ENCODE measurements at regions not wholly inside any gene's neighbourhood (a gene's known extent, or its start where the extent isn't known, plus 50 kb on each side); places are given as distances from the start of the nearest gene placed in this dataset.

- Histone ChIP-seq H3K27ac (ENCODE audit: low read depth) (no peak overlapping the region), H3K36me3 (ENCODE audit: insufficient read depth) (no peaks in the 10 kb centered on the region), H3K4me3 (ENCODE audit: low read depth, low read length) (no peak overlapping the region), H3K4me1 (ENCODE audit: insufficient read depth) (no peaks in the 10 kb centered on the region)
- no peak for DNase-seq (ENCODE audit: extremely low spot score)
- WGBS: 91% methylated on average over 2 of the region's 2 CpGs
Observed at GRCh38 chr12:93149229-93149628, 220.1 kb upstream of the EEA1 start.

- H3K27ac ChIP-seq (ENCODE audit: low read depth): no peak overlapping the region
- no peaks in the 10 kb centered on the region for H3K36me3 ChIP-seq (ENCODE audit: insufficient read depth)
- no peaks in the 10 kb centered on the region for H3K4me1 ChIP-seq (ENCODE audit: insufficient read depth)
- 91% methylated on average over 5 of the region's 5 CpGs for WGBS
- H3K4me3 ChIP-seq (ENCODE audit: low read depth, low read length): no peak overlapping the region
- DNase-seq (ENCODE audit: extremely low spot score): no peak
Observed at GRCh38 chr12:93151079-93151762, 222.1 kb upstream of the EEA1 start.

GRCh38 chr12:93152617-93153016 is 223.5 kb upstream of the EEA1 start:
- no peaks in the 10 kb centered on the region for H3K36me3 ChIP-seq (ENCODE audit: insufficient read depth)
- no peak for DNase-seq (ENCODE audit: extremely low spot score)
- WGBS: 93% methylated on average over 2 of the region's 2 CpGs

GRCh38 chr12:93153321-93153720 is 224.2 kb upstream of the EEA1 start:
- 94% methylated on average over 3 of the region's 3 CpGs for WGBS

More at GRCh38 chr12:93152617-93153016, 223.5 kb upstream of the EEA1 start:
- Histone ChIP-seq H3K27ac (ENCODE audit: low read depth) (no peak overlapping the region), H3K4me3 (ENCODE audit: low read depth, low read length) (no peak overlapping the region), H3K4me1 (ENCODE audit: insufficient read depth) (no peaks in the 10 kb centered on the region)

GRCh38 chr12:93154096-93154728 is 223.5 kb upstream of the NUDT4 start:
- Histone ChIP-seq H3K27ac (ENCODE audit: low read depth) (no peak overlapping the region), H3K4me1 (ENCODE audit: insufficient read depth) (no peaks in the 10 kb centered on the region), H3K4me3 (ENCODE audit: low read depth, low read length) (no peak overlapping the region), H3K36me3 (ENCODE audit: insufficient read depth) (no peaks in the 10 kb centered on the region)
- 85% methylated on average over 5 of the region's 5 CpGs for WGBS
- no peak for DNase-seq (ENCODE audit: extremely low spot score)

More at GRCh38 chr12:93153321-93153720, 224.2 kb upstream of the EEA1 start:
- no peak for DNase-seq (ENCODE audit: extremely low spot score)
- Histone ChIP-seq H3K27ac (ENCODE audit: low read depth) (no peak overlapping the region), H3K4me1 (ENCODE audit: insufficient read depth) (no peaks in the 10 kb centered on the region), H3K36me3 (ENCODE audit: insufficient read depth) (no peaks in the 10 kb centered on the region), H3K4me3 (ENCODE audit: low read depth, low read length) (no peak overlapping the region)

- 79% methylated on average over 11 of the region's 11 CpGs for WGBS
- no peak overlapping the region for H3K27ac ChIP-seq (ENCODE audit: low read depth)
- no peaks in the 10 kb centered on the region for H3K4me1 ChIP-seq (ENCODE audit: insufficient read depth)
- no peaks in the 10 kb centered on the region for H3K36me3 ChIP-seq (ENCODE audit: insufficient read depth)
- DNase-seq (ENCODE audit: extremely low spot score): no peak
- no peak overlapping the region for H3K4me3 ChIP-seq (ENCODE audit: low read depth, low read length)
Observed at GRCh38 chr12:93154753-93155480, 222.8 kb upstream of the NUDT4 start.

- H3K27ac ChIP-seq (ENCODE audit: low read depth): no peak overlapping the region
- H3K4me3 ChIP-seq (ENCODE audit: low read depth, low read length): no peak overlapping the region
- 30% methylated on average over 7 of the region's 7 CpGs for whole genome bisulfite sequencing
- H3K36me3 ChIP-seq (ENCODE audit: insufficient read depth): no peaks in the 10 kb centered on the region
- no peaks in the 10 kb centered on the region for H3K4me1 ChIP-seq (ENCODE audit: insufficient read depth)
- no peak for DNase-seq (ENCODE audit: extremely low spot score)
Observed at GRCh38 chr12:93156086-93156716, 221.5 kb upstream of the NUDT4 start.

GRCh38 chr12:93157279-93157678 is 220.4 kb upstream of the NUDT4 start:
- WGBS: 90% methylated on average over 1 of the region's 1 CpG
- H3K27ac ChIP-seq (ENCODE audit: low read depth): no peak overlapping the region
- H3K4me1 ChIP-seq (ENCODE audit: insufficient read depth): no peaks in the 10 kb centered on the region
- no peaks in the 10 kb centered on the region for H3K36me3 ChIP-seq (ENCODE audit: insufficient read depth)
- DNase-seq (ENCODE audit: extremely low spot score): no peak
- H3K4me3 ChIP-seq (ENCODE audit: low read depth, low read length): no peak overlapping the region

GRCh38 chr12:93158065-93158843 is 219.5 kb upstream of the NUDT4 start:
- Histone ChIP-seq H3K4me3 (ENCODE audit: low read depth, low read length) (no peak overlapping the region), H3K36me3 (ENCODE audit: insufficient read depth) (no peaks in the 10 kb centered on the region), H3K4me1 (ENCODE audit: insufficient read depth) (no peaks in the 10 kb centered on the region), H3K27ac (ENCODE audit: low read depth) (no peak overlapping the region)
- no peak for DNase-seq (ENCODE audit: extremely low spot score)
- 96% methylated on average over 4 of the region's 4 CpGs for WGBS

GRCh38 chr12:93163260-93164036 is 214.3 kb upstream of the NUDT4 start:
- WGBS: 64% methylated on average over 4 of the region's 4 CpGs
- Histone ChIP-seq H3K36me3 (ENCODE audit: insufficient read depth) (no peaks in the 10 kb centered on the region), H3K4me1 (ENCODE audit: insufficient read depth) (no peaks in the 10 kb centered on the region), H3K27ac (ENCODE audit: low read depth) (no peak overlapping the region), H3K4me3 (ENCODE audit: low read depth, low read length) (no peak overlapping the region)
- DNase-seq (ENCODE audit: extremely low spot score): no peak

- H3K4me1 ChIP-seq (ENCODE audit: insufficient read depth): no peaks in the 10 kb centered on the region
- no peaks in the 10 kb centered on the region for H3K36me3 ChIP-seq (ENCODE audit: insufficient read depth)
- DNase-seq (ENCODE audit: extremely low spot score): no peak
- H3K27ac ChIP-seq (ENCODE audit: low read depth): no peak overlapping the region
- WGBS: 68% methylated on average over 5 of the region's 5 CpGs
- H3K4me3 ChIP-seq (ENCODE audit: low read depth, low read length): no peak overlapping the region
Observed at GRCh38 chr12:93164103-93164880, 213.4 kb upstream of the NUDT4 start.

GRCh38 chr12:93165384-93165932 is 212.3 kb upstream of the NUDT4 start:
- no peak overlapping the region for H3K27ac ChIP-seq (ENCODE audit: low read depth)
- no peaks in the 10 kb centered on the region for H3K4me1 ChIP-seq (ENCODE audit: insufficient read depth)
- no peak overlapping the region for H3K4me3 ChIP-seq (ENCODE audit: low read depth, low read length)
- no peaks in the 10 kb centered on the region for H3K36me3 ChIP-seq (ENCODE audit: insufficient read depth)
- WGBS: 72% methylated on average over 4 of the region's 4 CpGs
- DNase-seq (ENCODE audit: extremely low spot score): no peak

Measured in urinary bladder (tissue), 3 donors.